Activated CD8-positive, alpha-beta memory T cell treated with anti-CD3 and anti-CD28 coated beads, Interleukin-2, amount 50 U/mL, for 1 hour (primary cell): ENCODE measurements at regions not wholly inside any gene's neighbourhood (a gene's known extent, or its start where the extent isn't known, plus 50 kb on each side); places are given as distances from the start of the nearest gene placed in this dataset.
"Not testable (repeated sequence)": the region's sequence is repeated elsewhere in the genome, so short reads cannot be mapped to it uniquely, and the experiment has no call there.

Experiments used
- DNase-seq: peaks from one replicate; pipeline ENCODE4 v3.0.0-alpha.2; 2020; ENCODE audit errors: extremely low read depth

GRCh38 chr11:57917632-57918031 is 106.0 kb upstream of the OR9Q1 start:
- DNase-seq, result no peak

GRCh38 chr11:57920971-57921370 is 102.7 kb upstream of the OR9Q1 start:
- DNase-seq, result no peak

GRCh38 chr11:57932105-57932504 is 91.6 kb upstream of the OR9Q1 start:
- no peak for DNase-seq

GRCh38 chr11:57935402-57936049 is 88.2 kb upstream of the OR9Q1 start:
- no peak for DNase-seq

- DNase-seq, result no peak
Measured at GRCh38 chr11:57936050-57936418, 87.6 kb upstream of the OR9Q1 start.

GRCh38 chr11:57937431-57937830 is 86.2 kb upstream of the OR9Q1 start:
- DNase-seq, result no peak

GRCh38 chr11:57938351-57938750 is 85.3 kb upstream of the OR9Q1 start:
- DNase-seq, result no peak

- DNase-seq, result no peak
Measured at GRCh38 chr11:57940044-57940756, 83.5 kb upstream of the OR9Q1 start.

- DNase-seq, result no peak
Measured at GRCh38 chr11:57941875-57942274, 81.8 kb upstream of the OR9Q1 start.

GRCh38 chr11:57942808-57943207 is 80.9 kb upstream of the OR9Q1 start:
- DNase-seq, result no peak

- DNase-seq, result not testable (repeated sequence)
Measured at GRCh38 chr11:57943766-57944165, 79.9 kb upstream of the OR9Q1 start.

- no peak for DNase-seq
Measured at GRCh38 chr11:57946628-57947027, 77.1 kb upstream of the OR9Q1 start.

GRCh38 chr11:57964660-57965059 is 59.0 kb upstream of the OR9Q1 start:
- DNase-seq, result no peak

- DNase-seq, result no peak
Measured at GRCh38 chr11:57971272-57972012, 52.2 kb upstream of the OR9Q1 start.

GRCh38 chr11:57972013-57972367 is 51.7 kb upstream of the OR9Q1 start:
- DNase-seq, result no peak
